IPS-NIHi7 (cell line): ENCODE measurements at regions not wholly inside any gene's neighbourhood (a gene's known extent, or its start where the extent isn't known, plus 50 kb on each side); places are given as distances from the start of the nearest gene placed in this dataset.

Experiments
- DNase-seq: peaks from one replicate; pipeline ENCODE4 v3.0.0; 2012; ENCODE audit warnings: mixed read lengths; ENCODE audit errors: extremely low spot score

DNA sequence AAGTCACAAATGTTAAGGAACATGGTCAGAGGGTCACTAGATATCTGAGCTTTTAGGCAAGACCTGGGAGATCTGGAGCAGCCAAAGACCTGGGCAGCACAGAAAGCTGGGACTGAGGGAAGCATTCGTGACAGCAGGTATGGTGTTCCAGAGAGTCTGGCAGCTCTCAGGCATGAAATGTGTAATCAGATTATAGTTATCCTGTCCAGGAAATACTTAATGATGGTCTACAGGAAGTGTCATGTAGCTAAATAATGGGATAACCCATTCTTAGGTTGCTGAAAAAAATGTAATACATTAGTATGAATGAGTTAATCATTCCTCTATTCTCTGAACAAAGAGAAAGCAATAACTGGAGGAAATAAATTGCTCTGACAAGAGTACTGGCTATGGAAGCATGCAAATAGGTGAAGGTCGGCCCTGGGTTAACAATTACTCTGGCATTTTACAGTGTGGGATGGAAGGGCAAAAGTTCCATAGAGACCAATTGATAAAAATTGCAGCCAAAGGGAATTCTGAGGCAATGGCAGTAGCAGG lies 740.5 kb downstream of the CBLN4 start:
- no peak for DNase-seq

GRCh38 chr20:55258559-55258958 lies 746.8 kb downstream of the CBLN4 start:
- DNase-seq, result no peak

- DNase-seq, result no peak
Observed at GRCh38 chr20:55255016-55255415, 750.3 kb downstream of the CBLN4 start.

- no peak for DNase-seq
Observed at GRCh38 chr20:55253781-55254180, 751.5 kb downstream of the CBLN4 start.

- DNase-seq, result no peak
Observed at GRCh38 chr20:55252521-55252920, 752.8 kb downstream of the CBLN4 start.

- no peak for DNase-seq
Observed at GRCh38 chr20:55251170-55251569, 754.1 kb downstream of the CBLN4 start.

DNA sequence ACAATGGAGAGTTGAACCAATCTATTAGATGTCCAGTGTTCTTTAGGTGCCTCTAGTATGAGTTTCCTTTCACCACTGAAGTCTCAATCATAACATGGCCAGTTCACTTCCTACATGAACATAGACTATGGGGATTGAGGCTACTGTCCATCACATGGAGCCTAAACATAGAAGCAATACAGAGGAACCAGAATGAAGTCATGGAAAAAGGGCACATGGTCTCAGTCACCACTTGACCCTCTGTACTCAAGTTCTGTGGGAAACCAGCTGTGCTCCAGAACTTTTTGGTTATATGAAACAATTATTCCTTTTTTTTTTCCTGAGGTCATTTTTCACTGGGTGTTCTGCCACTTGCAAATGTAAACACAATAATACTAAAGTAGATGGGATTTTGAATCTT lies 762.5 kb downstream of the CBLN4 start:
- DNase-seq, result no peak

DNA sequence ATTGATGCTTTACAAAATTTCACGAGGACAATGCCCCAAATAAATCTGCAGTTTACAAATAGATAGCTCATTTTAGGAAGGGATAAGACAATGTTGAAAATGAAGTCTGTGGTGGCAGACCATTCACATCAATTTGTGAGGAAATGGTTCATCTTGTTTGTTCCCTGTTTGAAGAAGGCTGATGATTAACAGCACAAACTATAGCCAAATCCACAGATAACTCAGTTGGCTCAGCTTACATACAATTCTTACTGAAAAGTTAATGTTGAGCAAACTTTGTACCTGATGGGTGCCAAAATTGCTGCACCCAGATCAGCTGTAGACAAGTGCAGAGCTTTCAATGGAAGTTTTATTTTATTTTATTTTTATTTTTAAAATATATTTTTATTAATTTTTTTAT lies 763.9 kb downstream of the DOK5 start:
- no peak for DNase-seq

DNA sequence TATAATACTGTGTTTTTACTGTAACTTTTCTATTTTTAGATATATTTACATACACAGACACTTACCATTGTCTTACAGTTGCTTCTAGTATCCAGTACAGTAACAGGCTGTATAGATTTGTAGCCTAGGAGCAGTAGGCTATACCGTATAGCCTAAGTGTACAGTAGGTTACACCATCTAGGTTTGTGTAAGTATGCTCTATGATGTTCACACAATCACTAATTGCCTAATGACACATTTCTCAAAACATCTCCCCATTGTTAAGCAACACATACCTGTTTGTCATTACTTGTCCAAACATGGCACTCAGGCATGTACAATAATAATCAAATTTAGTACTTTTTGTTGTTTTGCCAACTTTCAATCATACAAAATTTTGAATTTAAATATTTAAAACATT lies 757.3 kb downstream of the DOK5 start:
- DNase-seq, result no peak

DNA sequence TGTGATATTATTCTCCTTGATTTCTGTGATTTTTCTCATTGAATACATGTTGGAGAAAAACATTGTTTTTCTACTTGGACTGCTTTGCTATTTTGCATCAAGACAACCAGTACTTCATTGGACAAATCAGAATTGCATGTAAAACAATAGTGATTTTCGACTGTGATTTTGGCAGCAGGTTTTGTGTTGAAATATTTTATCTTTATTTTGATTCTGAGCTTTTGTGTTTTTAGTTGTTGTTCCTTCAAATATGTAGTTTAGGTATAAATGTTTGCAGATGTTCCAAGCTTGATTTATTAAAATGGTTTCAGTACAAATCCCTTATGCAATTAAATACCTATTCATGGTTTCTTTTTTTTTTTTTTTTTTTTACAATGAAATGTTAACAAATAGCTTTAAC lies 754.1 kb downstream of the DOK5 start:
- no peak for DNase-seq

- no peak for DNase-seq
Observed at GRCh38 chr20:55216525-55217242, 741.3 kb downstream of the DOK5 start.

- no peak for DNase-seq
Observed at GRCh38 chr20:55213653-55214052, 738.3 kb downstream of the DOK5 start.

DNA sequence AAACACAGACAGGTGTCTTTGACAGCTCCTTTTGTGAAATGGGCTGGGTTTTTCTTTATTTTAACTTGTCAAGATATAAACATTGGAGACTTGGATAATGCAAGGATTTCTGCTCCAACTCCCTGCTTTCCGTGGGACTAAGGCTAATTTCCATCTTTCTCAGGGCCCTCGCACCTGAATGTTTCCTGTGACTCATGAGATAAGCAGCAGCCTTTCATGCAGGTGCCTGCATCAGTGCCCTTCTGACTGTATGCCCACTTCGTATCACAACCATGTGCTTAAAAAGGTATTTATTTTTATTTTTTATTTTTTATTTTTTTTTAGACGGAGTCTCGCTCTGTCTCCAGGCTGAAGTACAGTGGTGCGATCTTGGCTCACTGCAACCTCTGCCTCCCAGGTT lies 736.1 kb downstream of the DOK5 start:
- no peak for DNase-seq

DNA sequence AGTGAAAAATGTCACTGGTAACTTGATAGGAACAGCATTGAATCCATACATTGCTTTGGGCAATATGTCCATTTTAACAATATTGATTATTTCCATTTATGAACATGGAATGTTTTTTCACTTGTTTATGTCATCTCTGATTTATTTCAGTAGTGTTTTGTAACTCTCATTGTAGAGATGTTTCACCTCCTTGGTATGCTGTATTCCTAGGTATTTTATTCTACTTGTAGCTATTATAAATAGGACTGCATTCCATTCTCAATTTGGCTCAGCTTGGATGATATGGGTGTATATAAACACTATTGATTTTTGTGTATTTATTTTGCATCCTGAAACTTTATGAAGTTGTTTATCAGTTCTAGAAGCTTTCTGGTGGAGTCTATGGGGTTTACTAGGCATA lies 730.3 kb downstream of the DOK5 start:
- DNase-seq, result no peak

- no peak for DNase-seq
Observed at GRCh38 chr20:55200317-55200716, 724.9 kb downstream of the DOK5 start.

GRCh38 chr20:55194947-55195346 lies 719.6 kb downstream of the DOK5 start:
- no peak for DNase-seq

DNA sequence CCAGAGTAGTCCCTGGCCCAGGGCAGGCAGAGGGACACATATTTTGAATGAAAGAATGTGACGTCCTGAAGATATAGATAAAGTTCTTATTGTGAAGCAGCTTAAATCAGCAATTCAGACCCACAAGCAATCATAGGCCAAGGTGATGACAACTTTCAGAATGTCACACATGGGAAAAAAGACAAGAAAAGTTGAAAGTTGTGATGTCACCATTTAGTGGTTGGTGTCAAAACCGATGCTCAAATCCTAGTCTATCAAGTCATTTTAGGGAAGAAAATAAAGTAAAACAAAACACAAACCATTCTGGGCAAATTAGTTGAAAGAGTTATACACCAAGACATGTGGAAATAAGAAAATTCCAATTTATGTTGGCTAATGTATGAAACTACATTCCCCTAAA lies 710.8 kb downstream of the DOK5 start:
- no peak for DNase-seq

DNA sequence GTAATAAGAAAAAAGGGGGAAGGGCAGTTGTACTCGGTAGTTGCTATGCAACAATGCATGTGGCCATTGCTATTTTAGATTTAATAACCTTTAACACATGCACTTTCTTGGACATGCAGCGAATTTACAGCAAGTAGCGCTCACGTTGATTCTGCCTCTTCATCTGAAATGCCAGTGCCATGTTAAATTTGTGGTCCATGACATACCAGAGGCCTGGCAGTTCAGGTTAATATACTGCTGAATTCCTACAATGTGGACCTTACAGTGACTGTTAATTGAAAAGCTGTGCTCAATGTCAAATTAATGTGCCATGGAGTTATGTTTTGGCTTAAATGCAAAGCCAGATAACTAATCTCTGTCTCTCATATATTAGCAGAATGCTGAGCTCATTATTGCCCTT lies 699.7 kb downstream of the DOK5 start:
- DNase-seq, result no peak

GRCh38 chr20:55174635-55175034 lies 699.2 kb downstream of the DOK5 start:
- no peak for DNase-seq

DNA sequence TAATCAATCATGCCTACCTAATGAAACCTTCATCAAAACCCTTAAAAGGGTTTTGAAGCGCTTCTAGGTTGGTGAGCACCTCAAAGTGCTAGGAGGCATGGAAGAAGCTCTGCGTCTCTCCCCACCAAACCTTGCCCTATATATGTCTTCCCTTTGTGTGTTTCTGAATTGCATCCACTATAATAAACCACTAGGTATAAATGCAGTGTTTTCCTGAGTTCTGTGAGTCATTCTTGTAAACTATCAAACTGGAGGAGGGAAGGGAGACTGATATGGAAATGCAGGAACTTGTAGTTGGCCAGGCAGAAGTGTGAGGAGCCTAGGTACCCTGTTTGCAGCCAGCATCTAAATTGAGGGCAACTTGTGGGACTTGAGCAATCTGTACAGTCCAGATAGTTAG lies 698.8 kb downstream of the DOK5 start:
- DNase-seq, result no peak

GRCh38 chr20:55173601-55174000 lies 698.2 kb downstream of the DOK5 start:
- no peak for DNase-seq

- no peak for DNase-seq
Observed at GRCh38 chr20:55172310-55173002, 697.1 kb downstream of the DOK5 start.

DNA sequence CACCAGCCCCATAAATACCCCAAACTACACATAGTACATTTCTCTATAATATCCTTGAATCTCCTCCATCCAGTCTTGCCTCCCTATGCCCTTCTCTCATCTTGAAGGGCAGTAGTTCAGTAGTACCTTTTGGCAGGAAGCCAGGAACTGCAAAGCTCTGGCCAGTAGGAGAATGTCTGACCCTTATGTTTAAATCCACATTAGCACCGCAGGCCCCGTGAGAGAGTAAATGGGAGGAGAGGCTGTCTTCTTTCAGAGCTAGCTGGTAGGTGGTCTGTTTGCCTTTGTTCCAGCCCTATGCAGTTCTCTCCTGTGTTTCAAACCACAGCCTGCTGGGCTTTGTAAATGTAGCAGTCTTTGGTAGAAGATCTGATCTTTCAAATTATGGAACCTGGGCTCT lies 690.7 kb downstream of the DOK5 start:
- DNase-seq, result peak; percentile 34
